Transverse colon (tissue), 4 donors: ENCODE measurements at regions not wholly inside any gene's neighbourhood (a gene's known extent, or its start where the extent isn't known, plus 50 kb on each side); places are given as distances from the start of the nearest gene placed in this dataset.

Source experiments
- DNase-seq: peaks from one replicate; pipeline ENCODE4 v3.0.0-alpha.2; 2019
- H3K27ac ChIP-seq, 4 donors: fragments of 200-600 bp; sonication (generic); 2 replicates each; pipeline ENCODE4 v1.5.1; 2016 to 2018; ENCODE audit warnings: inconsistent platforms in 4 of 4
- H3K27me3 ChIP-seq: fragments of 200-600 bp; sonication (generic); 2 replicates; pipeline ENCODE4 v1.5.1; 2017; ENCODE audit warnings: inconsistent platforms
- H3K36me3 ChIP-seq, 4 donors: fragments of 200-600 bp; sonication (generic); 2 replicates each; pipeline ENCODE4 v1.5.1; 2017 to 2019; ENCODE audit warnings: inconsistent platforms in 4 of 4
- H3K4me1 ChIP-seq, 4 donors: fragments of 200-600 bp; sonication (generic); 2 replicates each; pipeline ENCODE4 v1.5.1; 2017 to 2020; ENCODE audit warnings: inconsistent platforms in 4 of 4
- H3K4me3 ChIP-seq, 4 donors: fragments of 200-600 bp; sonication (generic); 1 replicate in 1 of 4; 2 replicates in 3 of 4; pipeline versions ENCODE4 v1.5.1 to v1.6.1; 2017 to 2019; ENCODE audit warnings: inconsistent platforms in 4 of 4
- H3K9me3 ChIP-seq, 2 donors: fragments of 200-600 bp; sonication (generic); 2 replicates each; pipeline ENCODE4 v1.5.1; 2017 to 2019; ENCODE audit warnings: inconsistent platforms in 2 of 2
- EP300 ChIP-seq: sonication (generic); formaldehyde crosslinking; IDR thresholded peaks from one replicate; pipeline ENCODE4 v1.6.1; 2017; ENCODE audit warnings: antibody characterized with exemption, low read depth
- POLR2A ChIP-seq: fragments of 450-650 bp; IDR thresholded peaks from one replicate; pipeline ENCODE4 v1.6.1; 2016; ENCODE audit warnings: antibody characterized with exemption, mild to moderate bottlenecking, moderate library complexity
- POLR2AphosphoS5 ChIP-seq, 3 donors: sonication (generic); formaldehyde crosslinking; IDR thresholded peaks; one replicate each; pipeline ENCODE4 v1.6.1; 2016; ENCODE audit warnings: antibody characterized with exemption in 3 of 3
- WGBS, 2 donors: methylation state at CpG; one replicate each; pipeline ENCODE4 v1.1.5; 2018; ENCODE audit warnings: low coverage in 1 of 2; 5-methylcytosine and 5-hydroxymethylcytosine counted together
- in situ Hi-C, 4 donors: fragments of 200-750 bp; cut with MboI; loops; one replicate each; pipeline versions ENCODE4 v1.15.0 to v1.15.1; 2017; ENCODE audit warnings: low sequenced_read_pairs in 3 of 4, low pct_ligation_motif_present in 1 of 4, low pct_unique_long_range_greater_than_20kb in 1 of 4
- intact Hi-C: fragments of 100-400 bp; cut with DNase I; formaldehyde crosslinking; loops from one replicate; pipeline ENCODE4 v1.15.1; 2023; ENCODE audit warnings: low total_unique reads
- TF ChIP-seq, protein P1 (sequence below), 5 experiments: fragments of 200-600 bp in 3 of 5; fragments of 450-650 bp in 2 of 5; sonication (generic) in 3 of 5; IDR thresholded peaks; 1 replicate in 2 of 5; 2 replicates in 3 of 5; pipeline ENCODE4 v1.5.1; 2016 to 2017; ENCODE audit warnings: antibody characterized with exemption in 5 of 5, inconsistent platforms in 3 of 5, mild to moderate bottlenecking in 2 of 5, moderate library complexity in 1 of 5

DNA sequence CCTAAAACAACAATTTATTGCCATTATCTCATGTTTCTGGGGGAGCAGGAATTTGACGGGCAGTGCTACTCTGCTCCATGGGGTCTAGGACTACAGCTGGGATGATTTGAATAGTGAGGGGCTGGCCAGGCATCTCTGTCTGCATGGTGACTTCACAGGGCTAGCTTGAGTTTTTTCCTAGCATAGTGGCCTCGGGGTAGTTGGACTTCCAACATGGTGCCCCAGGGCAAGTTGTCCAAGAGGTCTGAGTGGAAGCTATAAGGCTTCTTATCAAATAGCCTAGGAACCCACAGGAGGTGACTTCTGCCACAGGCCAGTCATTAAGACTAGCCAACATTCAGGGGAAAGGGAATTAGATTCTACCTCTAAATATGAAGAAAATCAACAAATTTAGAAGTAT is 92.0 kb upstream of the WLS start:
- H3K4me1 ChIP-seq, result peaks cover 0 to 7% (median 2%) of the 10 kb centered on the region in 4 donors
- H3K4me3 ChIP-seq, result no peak overlapping the region
- TF ChIP-seq POLR2AphosphoS5 (IDR thresholded peaks at IDR 0.05), result no peak
- TF ChIP-seq, protein P1, sequence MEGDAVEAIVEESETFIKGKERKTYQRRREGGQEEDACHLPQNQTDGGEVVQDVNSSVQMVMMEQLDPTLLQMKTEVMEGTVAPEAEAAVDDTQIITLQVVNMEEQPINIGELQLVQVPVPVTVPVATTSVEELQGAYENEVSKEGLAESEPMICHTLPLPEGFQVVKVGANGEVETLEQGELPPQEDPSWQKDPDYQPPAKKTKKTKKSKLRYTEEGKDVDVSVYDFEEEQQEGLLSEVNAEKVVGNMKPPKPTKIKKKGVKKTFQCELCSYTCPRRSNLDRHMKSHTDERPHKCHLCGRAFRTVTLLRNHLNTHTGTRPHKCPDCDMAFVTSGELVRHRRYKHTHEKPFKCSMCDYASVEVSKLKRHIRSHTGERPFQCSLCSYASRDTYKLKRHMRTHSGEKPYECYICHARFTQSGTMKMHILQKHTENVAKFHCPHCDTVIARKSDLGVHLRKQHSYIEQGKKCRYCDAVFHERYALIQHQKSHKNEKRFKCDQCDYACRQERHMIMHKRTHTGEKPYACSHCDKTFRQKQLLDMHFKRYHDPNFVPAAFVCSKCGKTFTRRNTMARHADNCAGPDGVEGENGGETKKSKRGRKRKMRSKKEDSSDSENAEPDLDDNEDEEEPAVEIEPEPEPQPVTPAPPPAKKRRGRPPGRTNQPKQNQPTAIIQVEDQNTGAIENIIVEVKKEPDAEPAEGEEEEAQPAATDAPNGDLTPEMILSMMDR (IDR thresholded peaks at IDR 0.05), result no peak
- TF ChIP-seq POLR2A, result no peak
- no peak for TF ChIP-seq EP300
- no peak for DNase-seq
- 83% methylated on average over 2 of the region's 2 CpGs; no CpG with 5 or more reads in 1 of the 2 donors for WGBS, 2 donors
- no peaks in the 10 kb centered on the region for H3K27me3 ChIP-seq
- in situ Hi-C loops, result loop anchor here in 2 of 4 donors (10.0 kb wide), 2 partner anchors 200 to 210 kb away; no protein-coding TSS in a partner anchor
- peak overlapping the region in 3 of 4 donors; percentile 33 to 67 (median 64) for H3K27ac ChIP-seq
- intact Hi-C loops, result loop anchor here (10.0 kb wide), 1 partner anchor 90 kb away; the partner anchor contains the start of gene WLS
- H3K36me3 ChIP-seq, result no peaks in the 10 kb centered on the region
- no peaks in the 10 kb centered on the region for H3K9me3 ChIP-seq

DNA sequence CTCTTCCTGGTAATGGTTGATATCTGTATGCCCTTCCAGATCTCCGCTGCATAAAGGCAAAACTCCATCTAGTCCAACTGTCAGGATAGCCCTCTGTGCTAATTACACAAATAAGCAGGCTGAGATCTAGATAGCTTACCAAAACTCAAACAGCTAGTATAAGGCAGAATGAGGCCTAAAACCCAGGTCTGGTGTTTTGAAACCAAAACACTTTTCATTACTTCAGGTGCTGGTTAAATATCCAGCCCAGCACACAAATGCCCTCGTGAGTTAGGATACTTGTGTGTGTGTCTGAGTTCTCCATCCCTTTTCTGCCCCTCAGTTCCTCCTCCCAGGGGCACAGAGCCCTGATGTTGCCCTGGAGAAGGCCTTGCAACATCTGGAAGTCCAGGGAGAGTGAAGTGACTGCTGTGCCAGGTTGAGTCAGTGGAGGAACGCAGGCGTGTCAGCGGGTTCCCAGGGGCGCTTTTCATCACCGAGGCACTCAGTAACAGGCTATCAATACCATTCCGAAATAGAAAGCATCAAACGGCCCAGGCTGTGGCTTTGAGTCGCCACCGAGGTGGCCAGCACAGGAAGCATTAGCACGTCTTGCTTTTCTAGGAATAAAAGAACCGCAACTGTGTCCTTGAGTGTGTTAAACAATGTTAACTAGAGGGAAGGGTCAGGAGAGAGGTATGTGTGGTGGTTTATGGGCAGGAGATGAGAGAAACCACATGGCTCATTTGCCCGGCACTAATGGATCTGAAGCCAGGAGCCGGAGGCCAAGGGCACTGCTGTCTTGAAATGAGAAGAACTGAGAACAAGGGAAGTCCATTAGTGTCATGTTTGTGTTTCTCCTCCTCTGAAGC is 90.7 kb upstream of the WLS start:
- DNase-seq, result peak; percentile 10
- intact Hi-C loops (loop anchor here (10.0 kb wide), 1 partner anchor 88 kb away; the partner anchor contains the start of gene WLS), in situ Hi-C loops (loop anchor here in 2 of 4 donors (10.0 kb wide), 2 partner anchors 198 to 208 kb away; no protein-coding TSS in a partner anchor)
- peaks cover 0 to 7% (median 2%) of the 10 kb centered on the region in 4 donors for H3K4me1 ChIP-seq
- H3K36me3 ChIP-seq, result no peaks in the 10 kb centered on the region
- H3K4me3 ChIP-seq, result no peak overlapping the region
- WGBS, 2 donors, result 74 to 92% methylated on average over 4 to 15 of the region's 15 CpGs
- peak in 1 of 3 donors; percentile 29 for TF ChIP-seq POLR2AphosphoS5 (IDR thresholded peaks at IDR 0.05)
- TF ChIP-seq, protein P1 (IDR thresholded peaks at IDR 0.05), result no peak
- no peak for TF ChIP-seq POLR2A
- no peak for TF ChIP-seq EP300
- H3K27me3 ChIP-seq, result no peaks in the 10 kb centered on the region
- H3K27ac ChIP-seq, result peak overlapping the region; percentile 33 to 67 (median 56)
- H3K9me3 ChIP-seq, result no peaks in the 10 kb centered on the region

- in situ Hi-C loops (loop anchor here in 2 of 4 donors (10.0 kb wide), 2 partner anchors 197 to 207 kb away; no protein-coding TSS in a partner anchor), intact Hi-C loops (loop anchor here (10.0 kb wide), 1 partner anchor 87 kb away; the partner anchor contains the start of gene WLS)
- WGBS, 2 donors, result 84 to 87% methylated on average over 4 of the region's 4 CpGs
- TF ChIP-seq, protein P1 (IDR thresholded peaks at IDR 0.05), result no peak
- TF ChIP-seq POLR2AphosphoS5 (IDR thresholded peaks at IDR 0.05) (no peak), POLR2A (no peak), EP300 (no peak)
- no peaks in the 10 kb centered on the region for H3K9me3 ChIP-seq
- peak overlapping the region; percentile 33 to 67 (median 56) for H3K27ac ChIP-seq
- no peak for DNase-seq
- H3K36me3 ChIP-seq, result no peaks in the 10 kb centered on the region
- H3K4me3 ChIP-seq, result no peak overlapping the region
- H3K4me1 ChIP-seq, result peaks cover 0 to 7% (median 2%) of the 10 kb centered on the region in 4 donors
- no peaks in the 10 kb centered on the region for H3K27me3 ChIP-seq
Observed at GRCh38 chr1:68322096-68322495, 89.8 kb upstream of the WLS start.

- intact Hi-C loops, result loop anchor here (2.0 to 10.0 kb wide), 2 partner anchors 86 to 196 kb away; partner anchors contain the start of gene WLS
- peaks cover 0 to 7% (median 2%) of the 10 kb centered on the region in 4 donors for H3K4me1 ChIP-seq
Observed at GRCh38 chr1:68321084-68321685, 88.9 kb upstream of the WLS start.

More at GRCh38 chr1:68321084-68321685, 88.9 kb upstream of the WLS start:
- in situ Hi-C loops, result loop anchor here in 2 of 4 donors (10.0 kb wide), 2 partner anchors 196 to 206 kb away; no protein-coding TSS in a partner anchor
- H3K36me3 ChIP-seq, result no peaks in the 10 kb centered on the region
- DNase-seq, result peak; percentile 76
- peak overlapping the region in 3 of 4 donors; percentile 47 to 67 (median 64) for H3K27ac ChIP-seq
- WGBS, 2 donors, result 20 to 22% methylated on average over 2 to 6 of the region's 6 CpGs
- TF ChIP-seq POLR2AphosphoS5 (IDR thresholded peaks at IDR 0.05) (no peak), EP300 (no peak), POLR2A (no peak)
- TF ChIP-seq, protein P1 (IDR thresholded peaks at IDR 0.05), result peak; percentile 70 to 85 (median 77)
- H3K27me3 ChIP-seq, result no peaks in the 10 kb centered on the region
- H3K4me3 ChIP-seq, result no peak overlapping the region
- no peaks in the 10 kb centered on the region for H3K9me3 ChIP-seq
